HG02588 (cell line): ENCODE measurements at regions not wholly inside any gene's neighbourhood (a gene's known extent, or its start where the extent isn't known, plus 50 kb on each side); places are given as distances from the start of the nearest gene placed in this dataset.
A peak's percentile ranks its signal among the peaks of the same experiment; 100 is the strongest.

Experiments used
- ATAC-seq: cut with Tn5 transposase; IDR thresholded peaks from one replicate; pipeline ENCODE4 v1.9.1; 2021; ENCODE audit warnings: mild to moderate bottlenecking, moderate library complexity; ENCODE audit not compliant: unreplicated experiment

DNA sequence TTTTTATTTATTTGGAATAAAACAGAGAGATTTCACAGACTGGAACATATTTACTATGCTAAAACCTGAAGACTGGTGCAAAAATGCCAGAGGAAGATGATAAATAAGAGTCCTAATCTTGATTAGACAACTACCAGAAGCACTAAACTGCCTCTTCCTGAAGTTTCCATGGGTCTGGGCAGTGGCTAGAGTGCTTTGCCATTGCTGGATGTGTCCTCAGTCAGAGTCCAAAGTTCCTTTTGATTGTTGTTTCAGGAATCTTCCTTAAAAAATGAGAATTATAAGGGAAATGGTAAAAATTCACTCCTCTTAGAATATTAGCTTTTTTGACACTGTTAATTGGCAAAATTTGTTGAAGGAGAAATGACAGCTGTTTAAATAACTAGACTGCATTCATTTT lies 86.3 kb upstream of the AHR start:
- no peak for ATAC-seq

DNA sequence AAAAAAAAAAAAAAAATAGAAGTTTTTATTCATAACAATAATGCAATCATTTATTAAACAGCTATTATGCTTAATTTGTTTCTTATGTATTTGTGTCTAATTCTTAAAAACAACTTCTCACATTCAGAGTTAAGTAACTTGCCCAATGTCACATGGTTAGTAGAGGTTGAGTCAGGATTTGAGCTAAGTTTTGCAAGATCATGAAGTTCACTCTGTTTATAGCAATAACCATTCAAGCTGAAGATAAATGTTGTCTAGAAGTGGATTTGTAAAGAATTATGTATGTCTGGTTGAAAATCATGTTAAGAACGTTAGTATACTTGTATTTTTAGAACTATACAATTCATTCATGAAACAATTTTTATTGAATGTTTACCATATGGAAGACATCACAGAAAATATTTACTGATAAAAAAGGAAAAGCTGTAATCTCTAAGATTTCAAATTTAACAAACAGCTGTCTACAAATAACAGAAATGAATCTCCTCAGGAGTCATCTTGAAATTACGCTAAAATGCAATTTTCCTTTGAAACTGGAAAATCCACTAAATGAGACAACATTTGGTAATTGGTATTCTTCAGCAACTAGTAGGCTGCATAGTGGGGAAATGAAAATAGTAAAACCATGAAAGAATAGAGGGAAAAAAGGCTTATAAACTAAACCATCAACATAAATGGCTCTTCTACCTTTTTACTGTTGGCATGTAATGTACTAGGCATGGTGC lies 70.5 kb upstream of the AHR start:
- no peak for ATAC-seq

DNA sequence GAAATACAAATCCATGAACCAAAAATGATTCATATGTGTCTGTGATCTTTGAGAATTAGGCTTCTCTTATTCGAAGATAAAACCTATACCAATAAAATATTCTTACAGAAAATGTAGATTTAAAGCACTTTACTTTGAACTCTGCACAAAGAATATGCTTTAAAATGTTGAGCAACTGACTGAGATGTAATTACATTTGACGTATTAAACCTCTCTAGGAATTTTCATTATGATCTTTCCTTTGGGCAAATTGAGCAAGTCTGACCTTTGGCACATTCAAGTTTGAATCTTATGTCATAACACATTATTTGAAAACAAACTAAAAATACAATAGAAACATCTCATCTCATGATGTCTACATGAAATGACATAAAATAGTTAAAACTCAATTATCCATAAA lies 69.2 kb upstream of the AHR start:
- no peak for ATAC-seq

- no peak for ATAC-seq
These were observed 68.2 kb upstream of the AHR start for GRCh38 chr7:17230099-17230807.

DNA sequence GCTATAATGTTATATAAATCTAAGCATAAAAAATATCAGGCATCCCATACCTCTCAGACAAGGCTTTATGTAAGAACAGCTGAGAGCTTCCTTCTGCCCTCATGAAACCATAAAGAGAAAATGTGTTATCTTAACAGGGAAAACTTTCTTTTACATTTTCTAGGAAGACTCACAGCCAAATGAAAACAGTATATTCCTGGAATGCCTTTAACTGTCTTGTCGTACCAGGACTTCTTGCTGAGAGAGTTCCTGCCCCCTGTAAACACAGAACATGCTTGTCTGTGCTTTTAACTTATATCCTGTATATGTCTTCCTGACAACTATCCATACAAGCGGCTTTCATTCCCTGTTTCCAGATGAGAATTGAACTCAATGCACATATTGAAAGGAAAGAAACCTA lies 64.8 kb upstream of the AHR start:
- no peak for ATAC-seq

- peak; percentile 42 for ATAC-seq
These were observed 64.4 kb upstream of the AHR start for GRCh38 chr7:17234030-17234397.

DNA sequence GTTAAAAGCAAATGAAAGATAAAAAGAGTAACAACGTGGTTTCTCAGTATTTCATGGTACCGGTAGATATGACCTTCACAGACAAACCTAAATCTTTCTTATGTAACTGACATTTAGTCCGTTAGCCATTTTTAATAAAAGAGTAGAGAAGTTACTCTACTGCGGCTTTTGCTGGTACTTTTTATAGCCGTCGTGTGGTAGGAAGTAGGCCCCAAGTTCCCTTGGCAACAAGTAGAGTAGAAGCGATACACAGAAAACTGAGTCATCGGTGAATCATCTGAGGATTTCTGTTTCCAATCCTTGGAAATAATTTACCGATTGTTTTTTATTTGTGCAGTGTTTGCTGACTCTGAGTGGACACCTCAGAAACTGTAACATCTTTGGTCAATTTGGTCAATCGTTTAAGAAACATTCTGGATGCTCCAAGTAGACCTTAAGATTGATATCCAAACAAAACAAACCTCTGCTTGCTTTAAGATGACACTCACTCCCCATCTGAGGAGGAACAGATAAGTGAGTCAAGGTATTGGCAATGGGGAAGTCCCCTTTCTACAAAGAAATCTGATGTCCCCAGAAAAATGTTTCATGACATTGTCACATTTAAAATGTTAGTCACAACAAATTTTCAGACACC lies 63.9 kb upstream of the AHR start:
- peak; percentile 97 for ATAC-seq

DNA sequence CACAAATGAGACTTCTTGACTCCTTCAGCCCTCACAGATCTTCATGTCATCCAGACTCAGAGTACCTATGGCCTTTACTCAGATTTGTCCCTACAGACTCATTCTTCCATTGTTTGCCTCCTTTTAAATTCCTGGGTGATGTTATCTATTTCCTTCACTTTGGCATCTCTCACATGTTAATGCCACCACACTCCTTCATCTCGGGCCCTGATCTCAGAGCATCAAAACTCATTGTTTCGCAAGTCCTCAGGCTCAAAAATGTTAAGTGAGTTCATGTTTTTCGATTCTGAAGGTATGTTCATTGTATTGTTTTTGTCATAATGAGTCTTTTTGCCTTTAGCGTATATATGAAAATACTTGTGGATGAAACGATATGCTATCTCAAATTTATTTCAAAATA lies 62.3 kb upstream of the AHR start:
- no peak for ATAC-seq

DNA sequence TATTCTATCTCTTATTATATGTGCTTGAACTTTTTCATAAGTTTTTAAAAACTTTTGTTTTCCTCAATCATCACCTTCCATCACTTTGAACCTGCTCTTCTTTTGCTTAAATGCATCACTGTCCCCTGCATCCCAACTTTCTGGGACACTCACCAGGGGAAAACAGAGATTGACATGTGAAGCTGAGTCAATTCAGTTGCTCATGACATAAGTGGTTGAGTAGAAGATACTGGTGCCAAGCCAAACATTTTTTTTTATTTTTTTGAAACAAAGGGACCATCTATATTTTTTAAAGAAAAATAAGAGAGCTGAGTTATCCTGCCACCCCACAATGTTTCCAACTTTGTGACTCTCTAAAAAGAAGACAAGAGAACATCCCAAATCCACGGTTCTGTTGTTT lies 61.8 kb upstream of the AHR start:
- ATAC-seq, result no peak

- ATAC-seq, result no peak
These were observed 59.4 kb upstream of the AHR start for GRCh38 chr7:17239046-17239445.

GRCh38 chr7:17239683-17240521 lies 58.5 kb upstream of the AHR start:
- ATAC-seq, result no peak

- no peak for ATAC-seq
These were observed 55.9 kb upstream of the AHR start for GRCh38 chr7:17242504-17242903.

GRCh38 chr7:17244786-17245185 lies 53.7 kb upstream of the AHR start:
- no peak for ATAC-seq

DNA sequence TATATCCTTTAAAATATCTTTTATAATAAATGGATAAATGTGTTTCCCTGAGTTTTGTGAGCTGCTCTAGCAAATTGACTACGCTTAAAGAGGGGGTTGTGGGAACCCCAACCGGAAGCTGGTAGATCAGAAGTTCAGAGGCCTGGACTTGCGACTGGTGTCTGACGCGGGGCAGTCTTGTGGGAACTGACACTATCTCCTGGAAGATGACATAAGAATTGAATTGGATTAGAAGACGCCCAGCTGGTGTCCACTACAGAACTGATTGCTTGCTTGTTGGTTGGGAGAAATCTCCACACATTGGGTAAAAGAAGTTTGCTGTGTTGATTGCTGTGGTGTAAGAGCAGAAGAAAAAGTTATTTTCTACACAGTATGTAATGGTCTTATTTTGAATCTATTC lies 51.1 kb upstream of the AHR start:
- ATAC-seq, result no peak

DNA sequence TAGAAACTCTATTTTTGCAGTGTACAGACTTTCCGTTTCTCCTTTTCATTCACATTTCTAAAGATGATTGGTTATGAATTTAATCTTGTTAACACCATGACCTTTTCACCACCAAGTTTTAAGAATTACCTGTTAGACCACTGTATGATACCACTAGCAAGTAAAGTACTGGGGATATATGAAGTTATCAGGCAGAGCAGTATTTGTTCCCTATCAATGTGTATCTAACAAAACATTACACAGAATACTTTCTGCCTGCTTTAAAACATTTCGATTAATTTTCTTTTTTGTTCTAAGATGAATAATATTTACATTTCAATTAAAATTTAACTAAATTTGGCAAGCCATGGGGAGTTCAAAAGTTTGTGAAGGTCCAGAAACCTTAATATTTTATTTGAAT lies 49.9 kb upstream of the AHR start:
- ATAC-seq, result no peak
